OCI-LY1 (cell line): ENCODE measurements at regions not wholly inside any gene's neighbourhood (a gene's known extent, or its start where the extent isn't known, plus 50 kb on each side); places are given as distances from the start of the nearest gene placed in this dataset.

Experiments used
- H2AFZ ChIP-seq: fragments of 200-600 bp; sonication (generic), shearing (Covaris generic); 2 replicates; pipeline ENCODE4 v1.6.0; 2014; ENCODE audit warnings: antibody characterized with exemption, mild to moderate bottlenecking, low read length
- H3F3A ChIP-seq: fragments of 200-600 bp; sonication (generic), shearing (Covaris generic); 2 replicates; pipeline ENCODE4 v1.6.0; 2014; ENCODE audit warnings: mild to moderate bottlenecking, antibody characterized with exemption, low read length, moderate library complexity; ENCODE audit not compliant: insufficient read depth
- H3K27ac ChIP-seq: fragments of 200-600 bp; sonication (generic); 2 replicates; pipeline ENCODE4 v1.5.1; 2014; ENCODE audit warnings: low read length, mixed run types, mild to moderate bottlenecking, low read depth; ENCODE audit not compliant: poor library complexity, severe bottlenecking
- H3K27me3 ChIP-seq: fragments of 200-600 bp; sonication (generic); 2 replicates; pipeline ENCODE4 v1.6.0; 2014; ENCODE audit warnings: antibody characterized with exemption, mild to moderate bottlenecking, low read length, moderate library complexity; ENCODE audit not compliant: insufficient read depth
- H3K36me3 ChIP-seq: fragments of 200-600 bp; sonication (generic); 2 replicates; pipeline ENCODE4 v1.6.1; 2014; ENCODE audit warnings: mild to moderate bottlenecking, antibody characterized with exemption, low read length, moderate library complexity, mixed read lengths; ENCODE audit not compliant: insufficient read depth
- H3K4me1 ChIP-seq: fragments of 200-600 bp; sonication (generic); 2 replicates; pipeline ENCODE4 v1.5.1; 2014; ENCODE audit warnings: mild to moderate bottlenecking, low read length, moderate library complexity; ENCODE audit not compliant: insufficient read depth, severe bottlenecking
- H3K4me2 ChIP-seq: fragments of 200-600 bp; sonication (generic), shearing (Covaris generic); 2 replicates; pipeline ENCODE4 v1.6.1; 2014; ENCODE audit warnings: low read length
- H3K4me3 ChIP-seq: fragments of 200-600 bp; sonication (generic); 2 replicates; pipeline ENCODE4 v1.5.1; 2014; ENCODE audit warnings: low read length, low read depth, mild to moderate bottlenecking, mixed read lengths; ENCODE audit not compliant: poor library complexity, severe bottlenecking
- H3K79me2 ChIP-seq: fragments of 200-600 bp; shearing (Covaris generic); 2 replicates; pipeline ENCODE4 v1.6.1; 2016; ENCODE audit warnings: mixed run types, low read length, mixed read lengths; ENCODE audit not compliant: insufficient read depth
- H3K9ac ChIP-seq: fragments of 200-600 bp; sonication (generic), shearing (Covaris generic); 2 replicates; pipeline ENCODE4 v1.6.1; 2014; ENCODE audit warnings: mild to moderate bottlenecking, low read length, mixed read lengths
- H3K9me2 ChIP-seq: fragments of 200-600 bp; sonication (generic), shearing (Covaris generic); 2 replicates; pipeline ENCODE4 v1.6.1; 2014; ENCODE audit warnings: low read depth, mild to moderate bottlenecking, low read length, mixed read lengths
- H3K9me3 ChIP-seq: fragments of 200-600 bp; shearing (Covaris generic); 2 replicates; pipeline ENCODE4 v1.6.1; 2014; ENCODE audit warnings: low read length, mixed read lengths
- H4K20me1 ChIP-seq: fragments of 200-600 bp; sonication (generic), shearing (Covaris generic); 2 replicates; pipeline ENCODE4 v1.6.0; 2016; ENCODE audit warnings: mild to moderate bottlenecking, low read length; ENCODE audit not compliant: insufficient read depth
- CTCF ChIP-seq: fragments of 200-600 bp; sonication (generic), shearing (Covaris generic); IDR thresholded peaks from 2 replicates; pipeline ENCODE4 v1.5.1; 2017; ENCODE audit warnings: mild to moderate bottlenecking, antibody characterized with exemption, low read length, moderate library complexity, mixed read lengths
- EZH2 ChIP-seq: fragments of 200-600 bp; sonication (generic), shearing (Covaris generic); IDR thresholded peaks from 2 replicates; pipeline ENCODE4 v1.8.0; 2017; ENCODE audit warnings: borderline replicate concordance, mixed run types, mild to moderate bottlenecking, antibody characterized with exemption, low read length, moderate library complexity, mixed read lengths

GRCh38 chr14:41289025-41289424, 317.7 kb upstream of the LRFN5 start:
- Histone ChIP-seq H3K4me1 (peaks cover 7% of the 10 kb centered on the region), H3K9me2 (no peaks in the 10 kb centered on the region), H2AFZ (peak overlapping the region; percentile 43; the same call in 1 of the 2 replicates), H3K36me3 (no peaks in the 10 kb centered on the region), H3K27me3 (no peaks in the 10 kb centered on the region), H3K4me3 (peak overlapping the region; percentile 31), H3K79me2 (no peaks in the 10 kb centered on the region), H3K27ac (no peak overlapping the region), H3K9ac (no peak overlapping the region), H3K4me2 (peak overlapping the region; percentile 42; the same call in 1 of the 2 replicates), H3F3A (no peaks in the 10 kb centered on the region), H3K9me3 (no peaks in the 10 kb centered on the region), H4K20me1 (no peaks in the 10 kb centered on the region)
- TF ChIP-seq CTCF (peak; percentile 19; the same call in 1 of the 2 replicates), EZH2 (no peak)

GRCh38 chr14:41285186-41285748, 321.4 kb upstream of the LRFN5 start:
- Histone ChIP-seq H3K79me2 (no peaks in the 10 kb centered on the region), H3K4me3 (no peak overlapping the region), H3K9ac (no peak overlapping the region), H3K27ac (no peak overlapping the region), H3K4me1 (peaks cover 7% of the 10 kb centered on the region), H3K9me3 (no peaks in the 10 kb centered on the region), H2AFZ (no peak overlapping the region), H3K27me3 (no peaks in the 10 kb centered on the region), H3F3A (no peaks in the 10 kb centered on the region), H3K9me2 (no peaks in the 10 kb centered on the region), H4K20me1 (no peaks in the 10 kb centered on the region), H3K36me3 (no peaks in the 10 kb centered on the region), H3K4me2 (no peak overlapping the region)
- no peak for TF ChIP-seq CTCF
- no peak for TF ChIP-seq EZH2

GRCh38 chr14:41280745-41281144, 325.9 kb upstream of the LRFN5 start:
- Histone ChIP-seq H3F3A (no peaks in the 10 kb centered on the region), H3K9me2 (no peaks in the 10 kb centered on the region), H3K9me3 (no peaks in the 10 kb centered on the region), H3K79me2 (no peaks in the 10 kb centered on the region), H4K20me1 (no peaks in the 10 kb centered on the region), H2AFZ (no peak overlapping the region), H3K4me1 (no peaks in the 10 kb centered on the region), H3K36me3 (no peaks in the 10 kb centered on the region), H3K4me2 (no peak overlapping the region), H3K4me3 (no peak overlapping the region), H3K9ac (no peak overlapping the region), H3K27me3 (no peaks in the 10 kb centered on the region), H3K27ac (no peak overlapping the region)
- TF ChIP-seq CTCF (peak; percentile 69), EZH2 (no peak)
